Spleen (tissue), 7 donors: ENCODE measurements at regions not wholly inside any gene's neighbourhood (a gene's known extent, or its start where the extent isn't known, plus 50 kb on each side); places are given as distances from the start of the nearest gene placed in this dataset.

Source experiments
- CTCF ChIP-seq, 11 experiments: fragments of 200-600 bp in 7 of 11; fragments of 450-650 bp in 4 of 11; sonication (generic) in 4 of 11; IDR thresholded peaks in 8 of 11; conservative IDR thresholded peaks in 3 of 11; 1 replicate in 7 of 11; 2 replicates in 4 of 11; pipeline versions ENCODE4 v1.4.0 to v1.8.0; 2016 to 2021; ENCODE audit warnings: antibody characterized with exemption in 11 of 11, inconsistent platforms in 4 of 11, mild to moderate bottlenecking in 1 of 11
- POLR2A ChIP-seq, 3 donors: fragments of 450-650 bp; IDR thresholded peaks; one replicate each; pipeline ENCODE4 v1.5.1; 2017; ENCODE audit warnings: antibody characterized with exemption in 3 of 3, mild to moderate bottlenecking in 1 of 3
- POLR2AphosphoS5 ChIP-seq, 3 donors: sonication (generic); formaldehyde crosslinking; IDR thresholded peaks; one replicate each; pipeline ENCODE4 v1.5.1; 2017; ENCODE audit warnings: antibody characterized with exemption in 3 of 3
- donor health status: DM: no; HTN: no; CAD: no; lungs with moderate emphysema.
- donor health status: DM: no; HTN: no; CAD: no.
- donor health status: DM: no; HTN: no; CAD: no.

GRCh38 chr5:39638813-39639212 is 214.0 kb upstream of the DAB2 start:
- TF ChIP-seq POLR2A (IDR thresholded peaks at IDR 0.05) (no peak), CTCF (IDR thresholded peaks at IDR 0.05 in 8 of 11, conservative IDR thresholded peaks at IDR 0.05 in 3 of 11) (no peak), POLR2AphosphoS5 (IDR thresholded peaks at IDR 0.05) (no peak)
